K562 (cell line): ENCODE measurements at regions not wholly inside any gene's neighbourhood (a gene's known extent, or its start where the extent isn't known, plus 50 kb on each side); places are given as distances from the start of the nearest gene placed in this dataset.

Source experiments
- CREM ChIP-seq: IDR thresholded peaks from 2 replicates; pipeline ENCODE4 v1.6.1; 2014; ENCODE audit warnings: antibody characterized with exemption, low read depth
- RCOR1 ChIP-seq, 2 experiments: IDR thresholded peaks; 2 replicates each; pipeline ENCODE4 v1.6.1; 2012; ENCODE audit warnings: low read depth in 2 of 2, low read length in 2 of 2, borderline replicate concordance in 1 of 2, improper control_type of control experiment in 1 of 2
- SIN3B ChIP-seq: fragments of 450-650 bp; IDR thresholded peaks from 2 replicates; pipeline ENCODE4 v1.6.1; 2017; ENCODE audit warnings: low read depth, mild to moderate bottlenecking, moderate library complexity
- SMAD1 ChIP-seq: fragments of 150-350 bp; IDR thresholded peaks from 2 replicates; pipeline ENCODE4 v1.6.1; 2014; ENCODE audit warnings: low read length, low read depth; ENCODE audit not compliant: partially characterized antibody
- TEAD1 ChIP-seq, 2 experiments: fragments of 450-650 bp in 1 of 2; sonication (generic) in 1 of 2; formaldehyde crosslinking; IDR thresholded peaks; 2 replicates each; pipeline versions ENCODE4 v1.4.0 to v1.8.0; 2020 to 2022; ENCODE audit warnings: mild to moderate bottlenecking in 2 of 2, missing genetic modification reagents in 1 of 2
- ZKSCAN1 ChIP-seq: fragments of 150-350 bp; IDR thresholded peaks from 2 replicates; pipeline ENCODE4 v1.6.1; 2016; ENCODE audit warnings: low read depth, low read length
- ZKSCAN8 ChIP-seq: fragments of 200-800 bp; sonication (Bioruptor generic); IDR thresholded peaks from 2 replicates; pipeline ENCODE4 v1.6.1; 2016; ENCODE audit warnings: missing genetic modification characterization, missing compliant biosample characterization
- TF ChIP-seq, protein P1 (sequence below): fragments of 450-650 bp; IDR thresholded peaks from 2 replicates; pipeline ENCODE4 v1.6.1; 2016; ENCODE audit warnings: mild to moderate bottlenecking, moderate library complexity
- TF ChIP-seq, protein P2 (sequence below): fragments of 450-650 bp; IDR thresholded peaks from 2 replicates; pipeline ENCODE4 v1.6.1; 2018; ENCODE audit not compliant: partially characterized antibody
- TF ChIP-seq, protein P3 (sequence below): fragments of 450-650 bp; IDR thresholded peaks from 2 replicates; pipeline ENCODE4 v1.6.1; 2014; ENCODE audit warnings: low read depth, mild to moderate bottlenecking, moderate library complexity, borderline replicate concordance

DNA sequence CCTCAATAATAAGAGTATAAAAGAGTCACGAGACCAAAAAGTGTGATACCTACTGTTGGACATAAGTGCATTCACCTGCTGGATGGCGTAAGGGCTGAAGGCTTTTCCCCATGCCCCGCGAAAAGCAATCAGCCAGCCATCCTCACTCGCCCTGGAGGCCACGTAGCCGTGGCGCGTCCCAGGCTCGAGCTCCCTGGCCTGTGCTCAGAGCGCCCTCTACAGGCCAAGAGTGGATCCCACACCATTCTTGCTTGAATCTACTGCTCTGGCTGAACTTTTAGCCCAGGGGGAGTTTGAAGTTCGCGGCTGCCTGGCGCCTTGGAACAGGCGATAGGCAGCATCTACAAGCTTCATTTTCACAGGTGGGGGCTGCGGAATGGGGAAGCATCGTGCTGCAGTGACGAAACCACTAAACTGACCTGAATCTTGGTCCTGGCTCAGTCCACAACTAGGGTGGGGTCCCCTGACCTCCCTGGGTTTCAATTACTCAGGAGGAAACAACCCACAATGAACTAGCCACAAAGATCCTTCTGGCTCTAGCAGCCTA is 70.3 kb upstream of the SERBP1 start (continued):
- TF ChIP-seq, protein P1, sequence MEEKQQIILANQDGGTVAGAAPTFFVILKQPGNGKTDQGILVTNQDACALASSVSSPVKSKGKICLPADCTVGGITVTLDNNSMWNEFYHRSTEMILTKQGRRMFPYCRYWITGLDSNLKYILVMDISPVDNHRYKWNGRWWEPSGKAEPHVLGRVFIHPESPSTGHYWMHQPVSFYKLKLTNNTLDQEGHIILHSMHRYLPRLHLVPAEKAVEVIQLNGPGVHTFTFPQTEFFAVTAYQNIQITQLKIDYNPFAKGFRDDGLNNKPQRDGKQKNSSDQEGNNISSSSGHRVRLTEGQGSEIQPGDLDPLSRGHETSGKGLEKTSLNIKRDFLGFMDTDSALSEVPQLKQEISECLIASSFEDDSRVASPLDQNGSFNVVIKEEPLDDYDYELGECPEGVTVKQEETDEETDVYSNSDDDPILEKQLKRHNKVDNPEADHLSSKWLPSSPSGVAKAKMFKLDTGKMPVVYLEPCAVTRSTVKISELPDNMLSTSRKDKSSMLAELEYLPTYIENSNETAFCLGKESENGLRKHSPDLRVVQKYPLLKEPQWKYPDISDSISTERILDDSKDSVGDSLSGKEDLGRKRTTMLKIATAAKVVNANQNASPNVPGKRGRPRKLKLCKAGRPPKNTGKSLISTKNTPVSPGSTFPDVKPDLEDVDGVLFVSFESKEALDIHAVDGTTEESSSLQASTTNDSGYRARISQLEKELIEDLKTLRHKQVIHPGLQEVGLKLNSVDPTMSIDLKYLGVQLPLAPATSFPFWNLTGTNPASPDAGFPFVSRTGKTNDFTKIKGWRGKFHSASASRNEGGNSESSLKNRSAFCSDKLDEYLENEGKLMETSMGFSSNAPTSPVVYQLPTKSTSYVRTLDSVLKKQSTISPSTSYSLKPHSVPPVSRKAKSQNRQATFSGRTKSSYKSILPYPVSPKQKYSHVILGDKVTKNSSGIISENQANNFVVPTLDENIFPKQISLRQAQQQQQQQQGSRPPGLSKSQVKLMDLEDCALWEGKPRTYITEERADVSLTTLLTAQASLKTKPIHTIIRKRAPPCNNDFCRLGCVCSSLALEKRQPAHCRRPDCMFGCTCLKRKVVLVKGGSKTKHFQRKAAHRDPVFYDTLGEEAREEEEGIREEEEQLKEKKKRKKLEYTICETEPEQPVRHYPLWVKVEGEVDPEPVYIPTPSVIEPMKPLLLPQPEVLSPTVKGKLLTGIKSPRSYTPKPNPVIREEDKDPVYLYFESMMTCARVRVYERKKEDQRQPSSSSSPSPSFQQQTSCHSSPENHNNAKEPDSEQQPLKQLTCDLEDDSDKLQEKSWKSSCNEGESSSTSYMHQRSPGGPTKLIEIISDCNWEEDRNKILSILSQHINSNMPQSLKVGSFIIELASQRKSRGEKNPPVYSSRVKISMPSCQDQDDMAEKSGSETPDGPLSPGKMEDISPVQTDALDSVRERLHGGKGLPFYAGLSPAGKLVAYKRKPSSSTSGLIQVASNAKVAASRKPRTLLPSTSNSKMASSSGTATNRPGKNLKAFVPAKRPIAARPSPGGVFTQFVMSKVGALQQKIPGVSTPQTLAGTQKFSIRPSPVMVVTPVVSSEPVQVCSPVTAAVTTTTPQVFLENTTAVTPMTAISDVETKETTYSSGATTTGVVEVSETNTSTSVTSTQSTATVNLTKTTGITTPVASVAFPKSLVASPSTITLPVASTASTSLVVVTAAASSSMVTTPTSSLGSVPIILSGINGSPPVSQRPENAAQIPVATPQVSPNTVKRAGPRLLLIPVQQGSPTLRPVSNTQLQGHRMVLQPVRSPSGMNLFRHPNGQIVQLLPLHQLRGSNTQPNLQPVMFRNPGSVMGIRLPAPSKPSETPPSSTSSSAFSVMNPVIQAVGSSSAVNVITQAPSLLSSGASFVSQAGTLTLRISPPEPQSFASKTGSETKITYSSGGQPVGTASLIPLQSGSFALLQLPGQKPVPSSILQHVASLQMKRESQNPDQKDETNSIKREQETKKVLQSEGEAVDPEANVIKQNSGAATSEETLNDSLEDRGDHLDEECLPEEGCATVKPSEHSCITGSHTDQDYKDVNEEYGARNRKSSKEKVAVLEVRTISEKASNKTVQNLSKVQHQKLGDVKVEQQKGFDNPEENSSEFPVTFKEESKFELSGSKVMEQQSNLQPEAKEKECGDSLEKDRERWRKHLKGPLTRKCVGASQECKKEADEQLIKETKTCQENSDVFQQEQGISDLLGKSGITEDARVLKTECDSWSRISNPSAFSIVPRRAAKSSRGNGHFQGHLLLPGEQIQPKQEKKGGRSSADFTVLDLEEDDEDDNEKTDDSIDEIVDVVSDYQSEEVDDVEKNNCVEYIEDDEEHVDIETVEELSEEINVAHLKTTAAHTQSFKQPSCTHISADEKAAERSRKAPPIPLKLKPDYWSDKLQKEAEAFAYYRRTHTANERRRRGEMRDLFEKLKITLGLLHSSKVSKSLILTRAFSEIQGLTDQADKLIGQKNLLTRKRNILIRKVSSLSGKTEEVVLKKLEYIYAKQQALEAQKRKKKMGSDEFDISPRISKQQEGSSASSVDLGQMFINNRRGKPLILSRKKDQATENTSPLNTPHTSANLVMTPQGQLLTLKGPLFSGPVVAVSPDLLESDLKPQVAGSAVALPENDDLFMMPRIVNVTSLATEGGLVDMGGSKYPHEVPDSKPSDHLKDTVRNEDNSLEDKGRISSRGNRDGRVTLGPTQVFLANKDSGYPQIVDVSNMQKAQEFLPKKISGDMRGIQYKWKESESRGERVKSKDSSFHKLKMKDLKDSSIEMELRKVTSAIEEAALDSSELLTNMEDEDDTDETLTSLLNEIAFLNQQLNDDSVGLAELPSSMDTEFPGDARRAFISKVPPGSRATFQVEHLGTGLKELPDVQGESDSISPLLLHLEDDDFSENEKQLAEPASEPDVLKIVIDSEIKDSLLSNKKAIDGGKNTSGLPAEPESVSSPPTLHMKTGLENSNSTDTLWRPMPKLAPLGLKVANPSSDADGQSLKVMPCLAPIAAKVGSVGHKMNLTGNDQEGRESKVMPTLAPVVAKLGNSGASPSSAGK: peak; percentile 29; the same call in 1 of the 2 replicates
- TF ChIP-seq ZKSCAN8 (CRISPR knock-in tag): no peak
- TF ChIP-seq, protein P2, sequence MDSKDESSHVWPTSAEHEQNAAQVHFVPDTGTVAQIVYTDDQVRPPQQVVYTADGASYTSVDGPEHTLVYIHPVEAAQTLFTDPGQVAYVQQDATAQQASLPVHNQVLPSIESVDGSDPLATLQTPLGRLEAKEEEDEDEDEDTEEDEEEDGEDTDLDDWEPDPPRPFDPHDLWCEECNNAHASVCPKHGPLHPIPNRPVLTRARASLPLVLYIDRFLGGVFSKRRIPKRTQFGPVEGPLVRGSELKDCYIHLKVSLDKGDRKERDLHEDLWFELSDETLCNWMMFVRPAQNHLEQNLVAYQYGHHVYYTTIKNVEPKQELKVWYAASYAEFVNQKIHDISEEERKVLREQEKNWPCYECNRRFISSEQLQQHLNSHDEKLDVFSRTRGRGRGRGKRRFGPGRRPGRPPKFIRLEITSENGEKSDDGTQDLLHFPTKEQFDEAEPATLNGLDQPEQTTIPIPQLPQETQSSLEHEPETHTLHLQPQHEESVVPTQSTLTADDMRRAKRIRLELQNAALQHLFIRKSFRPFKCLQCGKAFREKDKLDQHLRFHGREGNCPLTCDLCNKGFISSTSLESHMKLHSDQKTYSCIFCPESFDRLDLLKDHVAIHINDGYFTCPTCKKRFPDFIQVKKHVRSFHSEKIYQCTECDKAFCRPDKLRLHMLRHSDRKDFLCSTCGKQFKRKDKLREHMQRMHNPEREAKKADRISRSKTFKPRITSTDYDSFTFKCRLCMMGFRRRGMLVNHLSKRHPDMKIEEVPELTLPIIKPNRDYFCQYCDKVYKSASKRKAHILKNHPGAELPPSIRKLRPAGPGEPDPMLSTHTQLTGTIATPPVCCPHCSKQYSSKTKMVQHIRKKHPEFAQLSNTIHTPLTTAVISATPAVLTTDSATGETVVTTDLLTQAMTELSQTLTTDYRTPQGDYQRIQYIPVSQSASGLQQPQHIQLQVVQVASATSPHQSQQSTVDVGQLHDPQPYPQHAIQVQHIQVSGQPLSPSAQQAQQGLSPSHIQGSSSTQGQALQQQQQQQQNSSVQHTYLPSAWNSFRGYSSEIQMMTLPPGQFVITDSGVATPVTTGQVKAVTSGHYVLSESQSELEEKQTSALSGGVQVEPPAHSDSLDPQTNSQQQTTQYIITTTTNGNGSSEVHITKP: peak; percentile 78
- 0 out of 2 replicates have a peak, but pooled peaks have one; percentile 28 for TF ChIP-seq SIN3B
- TF ChIP-seq, protein P3, sequence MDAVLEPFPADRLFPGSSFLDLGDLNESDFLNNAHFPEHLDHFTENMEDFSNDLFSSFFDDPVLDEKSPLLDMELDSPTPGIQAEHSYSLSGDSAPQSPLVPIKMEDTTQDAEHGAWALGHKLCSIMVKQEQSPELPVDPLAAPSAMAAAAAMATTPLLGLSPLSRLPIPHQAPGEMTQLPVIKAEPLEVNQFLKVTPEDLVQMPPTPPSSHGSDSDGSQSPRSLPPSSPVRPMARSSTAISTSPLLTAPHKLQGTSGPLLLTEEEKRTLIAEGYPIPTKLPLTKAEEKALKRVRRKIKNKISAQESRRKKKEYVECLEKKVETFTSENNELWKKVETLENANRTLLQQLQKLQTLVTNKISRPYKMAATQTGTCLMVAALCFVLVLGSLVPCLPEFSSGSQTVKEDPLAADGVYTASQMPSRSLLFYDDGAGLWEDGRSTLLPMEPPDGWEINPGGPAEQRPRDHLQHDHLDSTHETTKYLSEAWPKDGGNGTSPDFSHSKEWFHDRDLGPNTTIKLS: peak; percentile 79; the same call in 1 of the 2 replicates
- TF ChIP-seq ZKSCAN1: peak; percentile 62; the same call in 1 of the 2 replicates
- peak; percentile 83 for TF ChIP-seq CREM
- TF ChIP-seq SMAD1: no peak
- TF ChIP-seq TEAD1 (CRISPR knock-in tag; IDR thresholded peaks at IDR 0.05): peak in 1 of 2 experiments; percentile 54; a peak in 1 of 4 replicates
- TF ChIP-seq RCOR1 (IDR thresholded peaks at IDR 0.05; ENCODE audit: borderline replicate concordance in 1 of 2, low read depth in 2 of 2, low read length in 2 of 2): peak in 1 of 2 experiments; percentile 74; a peak in 2 of 4 replicates
